Stimulated activated naive CD8-positive, alpha-beta T cell treated with anti-CD3 and anti-CD28 coated beads, Interleukin-15, amount 100 ng/mL, for 72 hours (primary cell): ENCODE measurements at regions not wholly inside any gene's neighbourhood (a gene's known extent, or its start where the extent isn't known, plus 50 kb on each side); places are given as distances from the start of the nearest gene placed in this dataset.
"Not testable (repeated sequence)": the region's sequence is repeated elsewhere in the genome, so short reads cannot be mapped to it uniquely, and the experiment has no call there.

Experiments
- ATAC-seq: fragments of 150-1000 bp; cut with Tn5 transposase; 2 replicates; pipeline ENCODE4 v1.10.0; 2021; ENCODE audit warnings: mild to moderate bottlenecking, moderate library complexity
- DNase-seq, 2 donors: peaks; one replicate each; pipeline ENCODE4 v3.0.0; 2021 to 2022
- H3K27ac Mint-ChIP-seq, 2 donors: one replicate each; pipeline ENCODE4 v1.8.0; 2022; ENCODE audit warnings: mild to moderate bottlenecking in 2 of 2, mixed read lengths in 2 of 2, moderate library complexity in 2 of 2
- H3K27me3 Mint-ChIP-seq: one replicate; pipeline ENCODE4 v1.8.0; 2022; ENCODE audit warnings: mixed read lengths
- H3K4me1 Mint-ChIP-seq: one replicate; pipeline ENCODE4 v1.8.0; 2022; ENCODE audit warnings: mild to moderate bottlenecking, mixed read lengths
- H3K4me3 Mint-ChIP-seq, 2 donors: one replicate each; pipeline ENCODE4 v1.8.0; 2022; ENCODE audit warnings: mild to moderate bottlenecking in 2 of 2, mixed read lengths in 2 of 2, moderate library complexity in 1 of 2
- H3K9me3 Mint-ChIP-seq, 2 donors: one replicate each; pipeline ENCODE4 v1.8.0; 2022; ENCODE audit warnings: mixed read lengths in 2 of 2

DNA sequence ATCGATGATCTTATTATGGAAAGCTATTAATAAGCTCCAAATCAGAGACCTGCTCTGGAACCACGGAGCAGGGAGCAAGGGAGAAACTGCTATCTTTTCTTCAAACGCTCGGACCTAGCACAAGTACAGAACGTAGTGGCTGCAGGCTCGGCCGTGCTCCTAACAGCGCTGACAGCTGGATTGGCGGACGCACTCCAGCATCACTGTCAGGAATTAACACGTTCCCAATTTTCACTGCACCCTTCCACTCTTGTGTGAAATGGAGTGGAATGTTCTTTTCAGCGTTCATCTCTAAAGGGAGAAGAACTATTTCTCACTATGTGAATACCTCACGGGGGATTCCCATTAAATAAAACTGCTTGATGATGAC is 106.9 kb downstream of the ZNF281 start:
- no peaks in the 10 kb centered on the region for H3K9me3 Mint-ChIP-seq
- H3K4me1 Mint-ChIP-seq: peaks cover 30% of the 10 kb centered on the region
- peak overlapping the region; percentile 83 for H3K4me3 Mint-ChIP-seq
- H3K27me3 Mint-ChIP-seq: peaks cover 18% of the 10 kb centered on the region
- peak overlapping the region in 1 of 2 donors; percentile 13 for H3K27ac Mint-ChIP-seq
- DNase-seq: no peak
- ATAC-seq: no peak

DNA sequence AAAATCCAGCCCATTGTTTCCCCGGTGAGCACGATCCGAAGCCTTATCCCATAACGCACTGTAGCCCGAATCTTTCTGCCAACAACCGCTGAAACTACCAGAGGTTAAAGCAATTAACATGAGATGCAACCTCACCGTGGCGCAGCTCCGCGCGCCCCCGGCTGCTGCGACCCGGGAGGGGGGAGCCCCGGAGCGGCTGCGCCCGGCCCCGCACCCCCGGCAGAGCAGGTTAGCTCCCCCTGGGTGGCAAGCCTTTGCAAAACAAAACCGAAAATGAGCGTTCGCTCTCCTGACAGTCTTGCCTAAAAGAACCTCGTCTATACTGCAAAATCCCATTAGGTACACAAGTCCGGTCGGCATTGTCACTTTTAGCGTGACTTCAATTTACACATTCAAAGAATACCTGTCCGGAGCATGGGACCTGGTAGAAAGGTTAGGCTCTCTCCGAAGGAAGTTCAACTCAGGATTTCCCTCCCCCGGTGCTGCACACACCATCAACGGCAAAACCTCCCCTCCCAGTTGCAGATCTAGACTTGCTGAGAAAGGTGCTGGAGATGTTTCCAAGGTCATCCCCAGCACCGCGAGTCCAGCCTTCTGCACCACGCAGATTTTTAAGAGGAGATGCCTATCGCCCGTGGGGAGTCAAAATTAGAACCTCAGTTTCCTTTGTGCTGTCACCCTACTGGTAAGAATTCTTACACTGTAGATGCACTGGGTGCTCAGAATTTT is 107.5 kb downstream of the ZNF281 start:
- ATAC-seq: peak; percentile 88
- H3K9me3 Mint-ChIP-seq: no peaks in the 10 kb centered on the region
- peaks cover 25% of the 10 kb centered on the region for H3K4me1 Mint-ChIP-seq
- H3K27me3 Mint-ChIP-seq: peaks cover 18% of the 10 kb centered on the region
- H3K4me3 Mint-ChIP-seq: peak overlapping the region; percentile 83
- H3K27ac Mint-ChIP-seq: peak overlapping the region; percentile 13 to 70
- peak; percentile 64 to 70 for DNase-seq

DNA sequence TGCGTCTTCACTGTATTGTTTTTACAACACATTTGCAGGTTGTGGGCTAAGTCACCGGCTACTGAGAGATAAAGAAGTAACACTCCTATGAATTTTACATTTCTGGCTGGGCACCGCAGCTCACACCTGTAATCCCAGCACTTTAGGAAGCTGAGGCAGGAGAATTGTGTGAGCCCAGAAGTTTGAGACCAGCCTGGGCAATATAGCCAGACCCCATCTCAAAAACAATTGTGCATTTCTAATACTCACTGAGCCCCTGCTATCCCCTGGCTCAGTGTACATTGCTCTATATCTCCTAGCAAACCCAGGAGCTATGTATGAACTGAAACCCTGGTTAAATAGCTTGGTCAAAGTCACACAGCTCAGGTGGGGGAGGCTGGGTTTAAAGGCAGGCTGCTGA is 108.7 kb downstream of the ZNF281 start:
- H3K27me3 Mint-ChIP-seq: peaks cover 18% of the 10 kb centered on the region
- ATAC-seq: no peak
- no peak for DNase-seq
- no peaks in the 10 kb centered on the region for H3K9me3 Mint-ChIP-seq
- no peak overlapping the region for H3K4me3 Mint-ChIP-seq
- no peak overlapping the region for H3K27ac Mint-ChIP-seq
- H3K4me1 Mint-ChIP-seq: peaks cover 16% of the 10 kb centered on the region

DNA sequence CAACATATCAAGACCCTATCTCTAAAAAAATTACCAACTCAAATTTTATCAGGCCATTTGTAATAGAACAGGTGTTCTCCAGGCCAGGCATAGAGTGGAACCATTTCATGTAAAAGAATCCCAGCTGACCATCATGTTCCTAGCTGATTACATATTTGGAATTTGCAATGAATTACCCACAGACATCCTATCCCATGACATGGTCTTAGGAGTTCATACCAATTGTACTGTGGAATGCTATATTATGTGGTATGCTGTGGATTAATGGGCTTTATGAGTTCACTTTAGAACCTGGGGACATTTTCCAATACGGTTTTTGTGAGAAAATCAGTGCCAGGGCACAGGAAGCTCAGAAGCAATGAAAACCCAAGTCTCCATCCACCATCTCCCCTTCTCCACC is 110.3 kb downstream of the ZNF281 start:
- Mint-ChIP-seq H3K9me3 (no peaks in the 10 kb centered on the region), H3K4me3 (no peak overlapping the region), H3K27me3 (peaks cover 11% of the 10 kb centered on the region), H3K27ac (no peak overlapping the region), H3K4me1 (peaks cover 11% of the 10 kb centered on the region)
- ATAC-seq (no peak), DNase-seq (no peak)

DNA sequence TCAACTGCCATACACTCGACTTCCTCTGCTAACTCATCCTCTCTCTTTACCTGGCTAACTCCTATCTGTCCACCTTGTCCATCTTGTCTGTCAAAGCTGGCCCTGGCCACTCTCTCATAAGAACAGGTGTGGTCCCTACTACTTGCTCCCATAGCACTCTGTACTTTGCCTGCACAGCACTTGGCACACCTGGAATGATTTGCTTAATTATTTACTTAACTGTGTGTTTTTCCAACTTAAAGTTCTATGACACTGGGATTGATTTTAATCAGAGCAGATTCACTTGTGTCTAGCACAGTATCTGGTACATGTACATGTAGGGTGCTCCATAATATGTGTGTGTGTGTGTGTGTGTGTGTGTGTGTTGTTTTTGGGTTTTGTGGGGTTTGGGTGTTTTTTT is 111.6 kb downstream of the ZNF281 start:
- Mint-ChIP-seq H3K27me3 (peaks cover 11% of the 10 kb centered on the region), H3K9me3 (no peaks in the 10 kb centered on the region), H3K27ac (no peak overlapping the region), H3K4me1 (peaks cover 8% of the 10 kb centered on the region), H3K4me3 (no peak overlapping the region)
- DNase-seq: no peak
- no peak for ATAC-seq

DNA sequence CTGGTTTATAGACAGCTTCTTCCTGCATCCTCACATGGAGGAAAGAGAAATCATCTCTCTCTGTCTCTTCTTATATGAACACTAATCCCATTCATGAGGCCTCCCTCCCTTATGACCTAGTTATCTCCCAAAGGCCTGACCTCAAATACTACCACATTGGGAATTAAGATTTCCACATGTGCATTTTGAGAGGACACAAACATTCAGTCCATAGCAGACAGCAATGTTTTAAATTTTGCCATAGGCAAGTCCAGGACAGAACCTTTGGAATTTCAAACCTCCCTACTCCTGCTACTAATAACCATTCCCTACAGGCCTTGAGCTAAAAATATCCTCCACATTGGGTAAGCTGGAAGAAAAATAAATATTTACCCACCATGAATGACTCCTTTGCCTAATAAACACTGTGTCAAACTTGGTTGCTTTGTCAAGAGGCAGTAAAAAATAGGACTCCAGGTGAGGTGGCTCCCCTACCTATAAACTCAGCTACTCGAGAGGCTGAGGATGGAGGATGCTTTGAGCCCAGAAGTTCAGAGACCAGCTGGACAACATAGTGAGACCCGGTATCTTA is 113.7 kb downstream of the ZNF281 start:
- H3K27ac Mint-ChIP-seq: no peak overlapping the region
- ATAC-seq (no peak), DNase-seq (no peak)
- no peak overlapping the region for H3K4me3 Mint-ChIP-seq
- peaks cover 11% of the 10 kb centered on the region for H3K27me3 Mint-ChIP-seq
- no peaks in the 10 kb centered on the region for H3K9me3 Mint-ChIP-seq
- H3K4me1 Mint-ChIP-seq: no peaks in the 10 kb centered on the region

DNA sequence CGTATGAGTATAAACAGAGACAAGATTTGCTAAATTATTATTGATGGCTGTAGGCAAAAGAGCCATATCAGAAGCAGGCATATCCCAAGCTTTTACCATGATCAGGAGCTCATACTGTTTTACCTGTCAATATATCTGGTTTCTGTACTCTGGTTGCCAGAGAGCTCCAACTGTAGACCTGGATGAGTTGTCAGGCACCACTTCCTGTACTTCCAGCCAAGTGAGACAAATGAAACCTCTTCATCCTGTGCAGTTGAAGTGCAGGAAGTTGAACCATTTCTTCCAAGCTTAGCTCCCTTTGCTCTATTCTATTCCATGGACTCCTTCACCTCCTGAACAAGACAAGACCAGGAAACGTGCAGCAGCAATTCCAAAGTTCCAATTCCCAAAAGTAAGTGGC is 115.6 kb downstream of the ZNF281 start:
- no peak for DNase-seq
- ATAC-seq: no peak
- H3K27ac Mint-ChIP-seq: no peak overlapping the region
- H3K4me3 Mint-ChIP-seq: no peak overlapping the region
- H3K9me3 Mint-ChIP-seq: no peaks in the 10 kb centered on the region
- H3K27me3 Mint-ChIP-seq: no peaks in the 10 kb centered on the region
- no peaks in the 10 kb centered on the region for H3K4me1 Mint-ChIP-seq

DNA sequence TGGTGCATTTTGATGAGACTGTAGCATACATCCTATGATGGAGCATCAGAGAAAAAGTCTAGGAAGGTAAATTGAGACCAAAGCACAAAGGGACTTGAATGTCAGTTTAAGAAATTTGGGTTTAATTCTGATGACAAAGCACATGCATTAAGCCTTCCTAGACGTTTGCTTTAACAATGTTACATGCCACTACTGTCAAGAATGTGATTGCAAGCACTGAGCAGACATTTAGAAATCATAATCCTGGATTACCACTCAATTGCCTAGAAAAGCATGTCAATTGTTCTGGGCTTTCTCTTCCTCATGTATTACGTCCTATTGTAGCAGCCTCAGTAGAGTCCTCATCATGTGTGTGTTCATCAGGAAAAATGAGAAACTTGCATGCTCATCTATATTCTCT is 117.1 kb downstream of the ZNF281 start:
- H3K27ac Mint-ChIP-seq: no peak overlapping the region
- H3K9me3 Mint-ChIP-seq: no peaks in the 10 kb centered on the region
- H3K4me3 Mint-ChIP-seq: no peak overlapping the region
- ATAC-seq (no peak), DNase-seq (no peak)
- H3K4me1 Mint-ChIP-seq: no peaks in the 10 kb centered on the region
- no peaks in the 10 kb centered on the region for H3K27me3 Mint-ChIP-seq

DNA sequence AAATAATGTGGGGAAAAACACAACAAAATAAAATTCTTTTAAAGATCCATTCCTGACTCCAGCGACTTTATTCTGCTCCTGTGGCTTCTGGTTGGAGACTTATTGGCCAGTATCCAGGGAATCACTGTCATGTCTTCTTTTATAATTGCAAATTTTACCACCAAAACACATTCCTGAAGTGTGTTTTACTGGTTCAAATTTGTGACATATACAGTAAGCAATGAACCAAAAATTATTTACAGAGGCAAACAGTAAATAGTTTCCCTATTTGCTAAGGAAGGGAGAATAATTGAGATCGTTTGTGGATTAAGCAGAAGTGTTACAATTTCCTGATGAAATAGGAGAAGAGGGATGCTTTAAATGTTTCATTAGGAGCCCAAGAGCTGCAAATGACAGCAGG is 118.7 kb downstream of the ZNF281 start:
- Mint-ChIP-seq H3K9me3 (no peaks in the 10 kb centered on the region), H3K4me3 (no peak overlapping the region), H3K27me3 (no peaks in the 10 kb centered on the region), H3K4me1 (no peaks in the 10 kb centered on the region), H3K27ac (no peak overlapping the region)
- no peak for DNase-seq
- ATAC-seq: no peak

DNA sequence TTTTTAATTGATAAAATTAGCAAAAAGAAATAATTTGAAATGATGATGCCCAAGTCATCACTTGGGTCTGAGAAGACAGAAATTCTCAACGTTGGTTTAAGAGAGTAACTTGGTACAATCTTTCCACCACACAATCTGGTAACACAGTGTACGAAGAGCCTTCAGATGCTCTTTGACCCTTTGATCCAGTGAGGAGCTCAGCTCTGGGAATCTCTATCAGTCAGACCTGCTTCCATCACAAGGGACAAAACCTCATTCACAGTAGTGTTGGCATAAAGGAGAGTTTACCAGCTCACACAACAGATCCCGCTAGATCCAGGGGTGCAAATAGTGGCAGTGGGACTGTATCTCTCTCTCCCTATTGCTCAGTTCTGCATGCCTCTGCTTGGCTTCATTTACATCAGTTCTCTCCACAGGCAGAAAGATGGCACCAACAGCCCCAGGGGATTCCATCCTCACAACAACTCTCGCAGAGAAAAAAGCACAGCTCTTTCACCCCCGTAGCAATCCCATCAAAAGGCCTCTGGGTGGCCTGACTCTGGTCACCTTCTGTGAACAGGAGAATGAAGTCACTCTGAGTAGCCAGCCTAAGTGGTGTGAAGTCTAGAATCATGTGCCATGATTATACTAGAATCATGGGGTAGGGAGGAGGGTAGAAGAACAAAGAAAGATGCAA is 119.7 kb downstream of the ZNF281 start:
- Mint-ChIP-seq H3K27ac (no peak overlapping the region), H3K9me3 (no peaks in the 10 kb centered on the region), H3K4me3 (no peak overlapping the region), H3K27me3 (no peaks in the 10 kb centered on the region), H3K4me1 (no peaks in the 10 kb centered on the region)
- ATAC-seq: peak; percentile 60
- DNase-seq: no peak

DNA sequence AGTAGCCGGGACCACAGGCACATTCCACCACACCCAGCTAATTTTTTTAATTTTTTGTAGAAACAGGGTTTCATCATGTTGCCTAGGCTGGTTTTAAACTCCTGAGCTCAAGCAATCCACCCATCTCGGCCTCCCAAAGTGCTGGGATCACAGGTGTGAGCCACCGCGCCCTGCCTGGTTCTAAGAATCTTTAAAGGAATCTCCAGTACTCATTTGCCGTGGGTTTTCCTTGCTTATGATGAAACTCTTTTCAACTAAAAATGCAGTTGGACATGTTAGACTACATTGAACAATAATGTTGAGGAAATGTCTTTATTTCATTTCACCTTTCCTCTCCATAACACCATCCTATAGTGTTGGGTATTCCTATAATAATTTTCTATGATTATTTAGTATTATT is 121.6 kb downstream of the ZNF281 start:
- DNase-seq (no peak), ATAC-seq (no peak)
- Mint-ChIP-seq H3K4me1 (no peaks in the 10 kb centered on the region), H3K27me3 (no peaks in the 10 kb centered on the region), H3K4me3 (no peak overlapping the region), H3K27ac (no peak overlapping the region), H3K9me3 (no peaks in the 10 kb centered on the region)

DNA sequence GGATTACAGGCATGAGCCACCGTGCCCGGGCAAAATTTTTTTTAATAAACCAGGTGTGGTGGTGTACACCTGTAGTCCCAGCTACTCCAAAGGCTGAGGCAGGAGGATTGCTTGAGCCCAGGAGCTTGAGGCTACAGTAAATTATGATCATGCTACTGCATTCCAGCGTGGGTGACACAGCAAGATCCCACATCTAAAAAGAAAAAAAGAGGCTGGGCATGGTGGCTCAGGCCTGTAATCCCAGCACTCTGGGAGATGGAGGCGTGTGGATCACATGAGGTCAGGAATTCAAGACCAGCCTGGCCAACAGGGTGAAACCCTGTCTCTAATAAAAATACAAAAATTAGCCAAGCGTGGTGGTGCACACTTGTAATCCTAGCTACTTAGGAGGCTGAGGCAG is 125.6 kb downstream of the ZNF281 start:
- not testable (repeated sequence) for H3K27me3 Mint-ChIP-seq, H3K27ac Mint-ChIP-seq, H3K9me3 Mint-ChIP-seq, H3K4me3 Mint-ChIP-seq, DNase-seq, ATAC-seq, H3K4me1 Mint-ChIP-seq

DNA sequence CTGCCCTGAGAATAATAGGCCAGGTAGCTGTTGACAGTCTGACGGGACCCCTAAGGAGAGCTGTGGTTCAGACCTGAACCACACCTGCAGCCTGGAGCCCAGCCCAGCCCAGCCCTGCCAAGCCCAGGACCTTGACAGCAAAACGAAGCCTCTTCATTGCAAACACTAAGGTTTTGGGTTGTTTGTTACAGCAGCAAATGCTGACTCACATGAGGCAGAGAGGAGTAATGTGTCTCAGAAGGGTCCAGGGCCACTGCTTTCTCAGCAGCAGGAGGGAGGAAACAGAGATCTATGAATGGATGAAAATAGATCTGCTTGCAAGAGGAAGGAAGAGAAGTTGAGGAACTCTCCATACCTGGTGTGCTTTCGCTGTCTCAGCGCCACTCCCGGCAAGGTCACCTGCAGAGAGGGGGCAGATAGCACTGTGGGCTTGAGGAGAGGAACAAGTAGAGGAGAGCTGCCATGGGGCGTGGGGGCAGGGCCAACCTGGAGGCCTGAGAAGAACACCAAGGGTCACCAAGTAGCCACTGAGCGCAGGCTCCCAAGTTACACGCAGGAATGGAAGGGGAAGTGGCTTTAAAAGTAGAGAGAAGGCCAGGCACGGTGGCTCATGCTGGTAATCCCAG is 127.2 kb downstream of the ZNF281 start:
- Mint-ChIP-seq H3K4me3 (no peak overlapping the region), H3K27me3 (no peaks in the 10 kb centered on the region), H3K9me3 (no peaks in the 10 kb centered on the region), H3K4me1 (no peaks in the 10 kb centered on the region), H3K27ac (no peak overlapping the region)
- no peak for DNase-seq
- ATAC-seq: no peak

DNA sequence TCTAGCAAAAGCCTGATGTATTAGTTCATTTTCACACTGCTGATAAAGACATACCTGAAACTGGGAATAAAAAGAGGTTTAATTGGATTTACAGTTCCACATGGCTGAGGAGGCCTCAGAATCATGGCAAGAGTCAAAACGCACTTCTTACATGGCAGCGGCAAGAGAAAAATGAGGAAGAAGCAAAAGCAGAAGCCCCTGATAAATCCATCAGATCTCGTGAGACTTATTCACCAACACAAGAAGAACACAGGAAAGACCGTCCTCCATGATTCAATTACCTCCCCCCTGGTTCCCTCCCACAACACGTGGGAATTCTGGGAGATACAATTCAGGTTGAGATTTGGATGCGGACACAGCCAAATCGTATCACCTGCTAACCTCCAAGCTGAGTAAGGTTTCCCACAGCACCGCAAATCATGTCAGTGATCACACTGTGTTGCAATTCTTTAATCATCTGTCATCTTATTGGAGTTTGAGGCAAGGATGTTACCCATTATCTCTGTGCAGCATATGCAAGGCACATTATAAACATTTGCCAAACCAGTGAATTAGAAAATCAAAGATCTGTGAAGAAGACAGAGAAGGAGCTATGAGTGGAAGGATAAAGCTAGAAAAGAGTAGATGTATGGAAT is 128.5 kb downstream of the ZNF281 start:
- Mint-ChIP-seq H3K4me3 (no peak overlapping the region), H3K27me3 (no peaks in the 10 kb centered on the region), H3K4me1 (no peaks in the 10 kb centered on the region), H3K27ac (no peak overlapping the region), H3K9me3 (no peaks in the 10 kb centered on the region)
- no peak for DNase-seq
- no peak for ATAC-seq

DNA sequence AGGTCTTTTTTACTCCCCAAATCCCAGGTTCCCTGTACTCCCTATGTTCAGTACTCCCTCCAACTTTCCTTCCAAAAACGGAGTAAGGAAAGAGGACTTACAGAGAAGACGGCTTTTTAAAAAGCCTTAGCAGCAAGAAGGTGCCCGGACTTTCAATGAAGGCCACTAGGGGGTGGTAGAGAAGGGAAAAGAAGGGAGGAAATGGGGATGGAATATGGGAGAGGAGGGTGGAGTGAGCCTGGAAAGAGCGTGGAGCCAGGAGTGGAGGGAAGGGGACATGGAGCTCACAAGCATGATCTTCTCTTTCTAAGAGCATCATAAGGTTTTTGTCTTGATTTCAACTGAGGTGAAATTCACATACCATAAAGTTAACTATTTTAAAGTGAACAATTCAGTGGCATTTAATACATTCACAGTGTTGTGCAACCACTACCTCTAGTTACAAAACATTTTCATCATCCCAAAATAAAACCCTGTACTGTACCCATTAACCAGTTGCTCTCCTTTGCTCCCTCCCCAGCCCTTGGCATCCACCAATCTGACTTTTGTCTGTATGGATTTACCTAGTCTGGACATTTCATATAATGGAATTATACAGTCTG is 129.9 kb downstream of the ZNF281 start:
- DNase-seq (no peak), ATAC-seq (no peak)

More for the DNA sequence above, 129.9 kb downstream of the ZNF281 start:
- H3K4me3 Mint-ChIP-seq: no peak overlapping the region
- H3K9me3 Mint-ChIP-seq: no peaks in the 10 kb centered on the region
- H3K4me1 Mint-ChIP-seq: no peaks in the 10 kb centered on the region
- no peak overlapping the region for H3K27ac Mint-ChIP-seq
- H3K27me3 Mint-ChIP-seq: no peaks in the 10 kb centered on the region
